ENCODE measurements at regions not wholly inside any gene's neighbourhood (a gene's known extent, or its start where the extent isn't known, plus 50 kb on each side); places are given as distances from the start of the nearest gene placed in this dataset.
"Not testable (repeated sequence)": the region's sequence is repeated elsewhere in the genome, so short reads cannot be mapped to it uniquely, and the experiment has no call there.

- Histone ChIP-seq H2AFZ (ENCODE audit: low read length) (no peak overlapping the region), H3K27me3 (ENCODE audit: insufficient read depth, low read length, poor library complexity, severe bottlenecking) (no peaks in the 10 kb centered on the region), H4K20me1 (ENCODE audit: insufficient read depth, low read length, poor library complexity, severe bottlenecking) (no peaks in the 10 kb centered on the region), H3K4me2 (ENCODE audit: low read depth, low read length, poor library complexity, severe bottlenecking) (no peak overlapping the region), H3K4me3 (ENCODE audit: low read length, poor library complexity, severe bottlenecking) (no peak overlapping the region), H3K4me1 (ENCODE audit: insufficient read depth, low read length, poor library complexity, severe bottlenecking) (no peaks in the 10 kb centered on the region), H3K9me3 (ENCODE audit: insufficient read depth, low read depth, low read length) (no peaks in the 10 kb centered on the region), H3K79me2 (ENCODE audit: insufficient read depth, low read length) (no peaks in the 10 kb centered on the region), H3K36me3 (ENCODE audit: insufficient read depth, low read length) (no peaks in the 10 kb centered on the region), H3F3A (ENCODE audit: low read depth) (no peaks in the 10 kb centered on the region), H3K9ac (ENCODE audit: low read depth, low read length, poor library complexity, severe bottlenecking) (no peak overlapping the region), H3K9me2 (replicated peaks; ENCODE audit: low read depth, low read length) (no peaks in the 10 kb centered on the region)
- no peak for TF ChIP-seq CTCF (conservative IDR thresholded peaks at IDR 0.05; ENCODE audit: low read length)
- no peak for TF ChIP-seq EZH2phosphoT487 (IDR thresholded peaks at IDR 0.05; ENCODE audit: borderline replicate concordance)
Observed at GRCh38 chr11:127935081-127935480, 652.3 kb downstream of the ETS1 start.

GRCh38 chr11:127933961-127934360 is 653.4 kb downstream of the ETS1 start:
- H2AFZ ChIP-seq (ENCODE audit: low read length); H3K4me3 ChIP-seq (ENCODE audit: low read length, poor library complexity, severe bottlenecking); H3K9me2 ChIP-seq (replicated peaks; ENCODE audit: low read depth, low read length); H3K4me2 ChIP-seq (ENCODE audit: low read depth, low read length, poor library complexity, severe bottlenecking); H4K20me1 ChIP-seq (ENCODE audit: insufficient read depth, low read length, poor library complexity, severe bottlenecking); H3K9ac ChIP-seq (ENCODE audit: low read depth, low read length, poor library complexity, severe bottlenecking); H3K4me1 ChIP-seq (ENCODE audit: insufficient read depth, low read length, poor library complexity, severe bottlenecking); H3K36me3 ChIP-seq (ENCODE audit: insufficient read depth, low read length); H3K27me3 ChIP-seq (ENCODE audit: insufficient read depth, low read length, poor library complexity, severe bottlenecking); H3K79me2 ChIP-seq (ENCODE audit: insufficient read depth, low read length); H3K9me3 ChIP-seq (ENCODE audit: insufficient read depth, low read depth, low read length); H3F3A ChIP-seq (ENCODE audit: low read depth): not testable (repeated sequence)

GRCh38 chr11:127931803-127932202 is 655.6 kb downstream of the ETS1 start:
- Histone ChIP-seq H3K9me2 (replicated peaks; ENCODE audit: low read depth, low read length) (no peaks in the 10 kb centered on the region), H4K20me1 (ENCODE audit: insufficient read depth, low read length, poor library complexity, severe bottlenecking) (no peaks in the 10 kb centered on the region), H3K27me3 (ENCODE audit: insufficient read depth, low read length, poor library complexity, severe bottlenecking) (no peaks in the 10 kb centered on the region), H3F3A (ENCODE audit: low read depth) (no peaks in the 10 kb centered on the region), H3K9ac (ENCODE audit: low read depth, low read length, poor library complexity, severe bottlenecking) (no peak overlapping the region), H3K36me3 (ENCODE audit: insufficient read depth, low read length) (no peaks in the 10 kb centered on the region), H3K4me2 (ENCODE audit: low read depth, low read length, poor library complexity, severe bottlenecking) (no peak overlapping the region), H3K9me3 (ENCODE audit: insufficient read depth, low read depth, low read length) (no peaks in the 10 kb centered on the region), H2AFZ (ENCODE audit: low read length) (no peak overlapping the region), H3K4me1 (ENCODE audit: insufficient read depth, low read length, poor library complexity, severe bottlenecking) (no peaks in the 10 kb centered on the region), H3K4me3 (ENCODE audit: low read length, poor library complexity, severe bottlenecking) (no peak overlapping the region), H3K79me2 (ENCODE audit: insufficient read depth, low read length) (no peaks in the 10 kb centered on the region)
- TF ChIP-seq CTCF (conservative IDR thresholded peaks at IDR 0.05; ENCODE audit: low read length), result no peak
- no peak for TF ChIP-seq EZH2phosphoT487 (IDR thresholded peaks at IDR 0.05; ENCODE audit: borderline replicate concordance)

- Histone ChIP-seq H2AFZ (ENCODE audit: low read length) (no peak overlapping the region), H3K4me2 (ENCODE audit: low read depth, low read length, poor library complexity, severe bottlenecking) (no peak overlapping the region), H3K4me1 (ENCODE audit: insufficient read depth, low read length, poor library complexity, severe bottlenecking) (no peaks in the 10 kb centered on the region), H3K4me3 (ENCODE audit: low read length, poor library complexity, severe bottlenecking) (no peak overlapping the region), H3K79me2 (ENCODE audit: insufficient read depth, low read length) (no peaks in the 10 kb centered on the region), H3F3A (ENCODE audit: low read depth) (no peaks in the 10 kb centered on the region), H3K9me2 (replicated peaks; ENCODE audit: low read depth, low read length) (no peaks in the 10 kb centered on the region), H3K27me3 (ENCODE audit: insufficient read depth, low read length, poor library complexity, severe bottlenecking) (no peaks in the 10 kb centered on the region), H3K9me3 (ENCODE audit: insufficient read depth, low read depth, low read length) (no peaks in the 10 kb centered on the region), H4K20me1 (ENCODE audit: insufficient read depth, low read length, poor library complexity, severe bottlenecking) (no peaks in the 10 kb centered on the region), H3K9ac (ENCODE audit: low read depth, low read length, poor library complexity, severe bottlenecking) (no peak overlapping the region), H3K36me3 (ENCODE audit: insufficient read depth, low read length) (no peaks in the 10 kb centered on the region)
- no peak for TF ChIP-seq EZH2phosphoT487 (IDR thresholded peaks at IDR 0.05; ENCODE audit: borderline replicate concordance)
- TF ChIP-seq CTCF (conservative IDR thresholded peaks at IDR 0.05; ENCODE audit: low read length), result no peak
Observed at GRCh38 chr11:127926721-127927120, 660.6 kb downstream of the ETS1 start.
